ENCODE measurements at regions not wholly inside any gene's neighbourhood (a gene's known extent, or its start where the extent isn't known, plus 50 kb on each side); places are given as distances from the start of the nearest gene placed in this dataset.

GRCh38 chr10:44788147-44789129 is 122.7 kb upstream of the TMEM72 start:
- DNase-seq, result no peak

GRCh38 chr10:44792119-44792775 is 118.9 kb upstream of the TMEM72 start:
- no peak for DNase-seq

GRCh38 chr10:44799966-44800365 is 111.2 kb upstream of the TMEM72 start:
- DNase-seq, result no peak

GRCh38 chr10:44801383-44802327 is 109.5 kb upstream of the TMEM72 start:
- peak; percentile 38 for DNase-seq

GRCh38 chr10:44803862-44804261 is 107.3 kb upstream of the TMEM72 start:
- DNase-seq, result no peak

GRCh38 chr10:44804661-44805060 is 106.5 kb upstream of the TMEM72 start:
- DNase-seq, result no peak

- no peak for DNase-seq
Measured at GRCh38 chr10:44805466-44806210, 105.5 kb upstream of the TMEM72 start.

GRCh38 chr10:44806950-44807349 is 104.2 kb upstream of the TMEM72 start:
- DNase-seq, result no peak

GRCh38 chr10:44807451-44807850 is 103.7 kb upstream of the TMEM72 start:
- DNase-seq, result no peak

GRCh38 chr10:44809647-44810046 is 101.5 kb upstream of the TMEM72 start:
- DNase-seq, result no peak

- DNase-seq, result no peak
Measured at GRCh38 chr10:44811072-44811471, 100.1 kb upstream of the TMEM72 start.

- no peak for DNase-seq
Measured at GRCh38 chr10:44813201-44813600, 97.9 kb upstream of the TMEM72 start.

- no peak for DNase-seq
Measured at GRCh38 chr10:44814929-44815328, 96.2 kb upstream of the TMEM72 start.

GRCh38 chr10:44818041-44818649 is 93.0 kb upstream of the TMEM72 start:
- no peak for DNase-seq

- no peak for DNase-seq
Measured at GRCh38 chr10:44818701-44819127, 92.4 kb upstream of the TMEM72 start.

GRCh38 chr10:44820094-44820493 is 91.0 kb upstream of the TMEM72 start:
- no peak for DNase-seq

GRCh38 chr10:44821290-44821689 is 89.8 kb upstream of the TMEM72 start:
- no peak for DNase-seq

- DNase-seq, result no peak
Measured at GRCh38 chr10:44822349-44822748, 88.8 kb upstream of the TMEM72 start.

GRCh38 chr10:44822966-44823365 is 88.2 kb upstream of the TMEM72 start:
- no peak for DNase-seq

- DNase-seq, result no peak
Measured at GRCh38 chr10:44824607-44825006, 86.5 kb upstream of the TMEM72 start.

GRCh38 chr10:44827431-44828006 is 83.6 kb upstream of the TMEM72 start:
- DNase-seq, result no peak
